MCF 10A (cell line): ENCODE measurements at regions not wholly inside any gene's neighbourhood (a gene's known extent, or its start where the extent isn't known, plus 50 kb on each side); places are given as distances from the start of the nearest gene placed in this dataset.
"Not testable (repeated sequence)": the region's sequence is repeated elsewhere in the genome, so short reads cannot be mapped to it uniquely, and the experiment has no call there.

Experiments used
- BruUV-seq: library from RNA; stranded (reverse); fragments of 400-500 nt; replicated peaks from 2 replicates; lab custom pipeline; 2021; lab: Mats Ljungman, UMichigan
- CTCF ChIA-PET: fragments of 300-600 bp; sonication (Branson Sonifier 250); formaldehyde crosslinking; extraction: SDS; loops from one replicate; lab custom pipeline; 2021; ENCODE audit warnings: antibody characterized with exemption, inconsistent platforms; lab: Yijun Ruan, JAX
- POLR2A ChIA-PET: fragments of 300-600, 350-650 bp; sonication (Branson Sonifier 250); formaldehyde crosslinking; extraction: SDS; loops from one replicate; lab custom pipeline; 2020; ENCODE audit warnings: antibody characterized with exemption, inconsistent platforms; lab: Yijun Ruan, JAX
- DNase-seq: peaks from one replicate; pipeline ENCODE4 v3.0.0-alpha.2; 2018; ENCODE audit not compliant: unreplicated experiment
- H3K27ac Mint-ChIP-seq: one replicate; pipeline ENCODE4 v1.8.0; 2022; ENCODE audit warnings: mild to moderate bottlenecking, low read depth, mixed read lengths; ENCODE audit not compliant: unreplicated experiment
- H3K27me3 Mint-ChIP-seq: one replicate; pipeline ENCODE4 v1.8.0; 2022; ENCODE audit warnings: mixed read lengths; ENCODE audit not compliant: insufficient read depth, unreplicated experiment
- H3K36me3 Mint-ChIP-seq: one replicate; pipeline ENCODE4 v1.8.0; 2022; ENCODE audit warnings: mild to moderate bottlenecking, moderate library complexity, mixed read lengths; ENCODE audit not compliant: insufficient read depth, unreplicated experiment
- H3K4me1 Mint-ChIP-seq: one replicate; pipeline ENCODE4 v1.8.0; 2022; ENCODE audit warnings: mixed read lengths; ENCODE audit not compliant: insufficient read depth, unreplicated experiment
- H3K4me3 Mint-ChIP-seq: one replicate; pipeline ENCODE4 v1.8.0; 2022; ENCODE audit warnings: mild to moderate bottlenecking, moderate library complexity, mixed read lengths; ENCODE audit not compliant: unreplicated experiment
- H3K9me3 Mint-ChIP-seq: one replicate; pipeline ENCODE4 v1.8.0; 2022; ENCODE audit warnings: mixed read lengths; ENCODE audit not compliant: unreplicated experiment
- CTCF ChIP-seq: fragments of 200-600 bp; IDR thresholded peaks from one replicate; pipeline ENCODE4 v1.8.0; 2022; ENCODE audit warnings: antibody characterized with exemption, mild to moderate bottlenecking; ENCODE audit not compliant: unreplicated experiment
- intact Hi-C: fragments of 100-400 bp; cut with micrococcal nuclease; formaldehyde crosslinking; loops from 2 replicates; pipeline ENCODE4 v1.14.1; 2022

DNA sequence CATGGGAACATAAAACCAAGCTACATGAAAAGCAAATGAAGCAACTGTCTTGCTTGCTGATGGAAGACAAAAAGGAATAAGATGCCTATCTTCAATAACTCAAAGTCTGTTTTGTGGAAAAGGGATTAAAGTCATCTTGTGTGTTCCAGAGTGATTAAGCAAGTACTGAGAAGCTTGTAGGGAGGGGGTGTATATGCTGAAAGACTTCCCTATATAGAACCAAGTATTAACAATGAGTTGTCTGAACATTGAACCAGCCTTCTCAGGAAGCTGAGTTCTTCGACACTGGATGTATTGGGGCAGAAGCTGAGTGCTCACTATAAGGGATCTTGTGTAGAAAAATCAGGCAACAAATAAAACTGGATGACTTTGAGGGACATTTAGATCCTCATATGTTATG is 451.8 kb downstream of the CD83 start:
- ChIA-PET POLR2A (no interaction called here), CTCF (interaction anchor here (0.6 kb wide), 3 partner anchors 10 to 325 kb away, joined by 3 read pairs; no protein-coding TSS in a partner anchor)
- H3K27ac Mint-ChIP-seq = no peak overlapping the region
- BruUV-seq = no TSS peak
- no peaks in the 10 kb centered on the region for H3K27me3 Mint-ChIP-seq
- intact Hi-C loops = no loop called here
- no peaks in the 10 kb centered on the region for H3K4me1 Mint-ChIP-seq
- DNase-seq = no peak
- H3K36me3 Mint-ChIP-seq = no peaks in the 10 kb centered on the region
- H3K9me3 Mint-ChIP-seq = no peaks in the 10 kb centered on the region
- H3K4me3 Mint-ChIP-seq = no peak overlapping the region
- TF ChIP-seq CTCF = no peak

DNA sequence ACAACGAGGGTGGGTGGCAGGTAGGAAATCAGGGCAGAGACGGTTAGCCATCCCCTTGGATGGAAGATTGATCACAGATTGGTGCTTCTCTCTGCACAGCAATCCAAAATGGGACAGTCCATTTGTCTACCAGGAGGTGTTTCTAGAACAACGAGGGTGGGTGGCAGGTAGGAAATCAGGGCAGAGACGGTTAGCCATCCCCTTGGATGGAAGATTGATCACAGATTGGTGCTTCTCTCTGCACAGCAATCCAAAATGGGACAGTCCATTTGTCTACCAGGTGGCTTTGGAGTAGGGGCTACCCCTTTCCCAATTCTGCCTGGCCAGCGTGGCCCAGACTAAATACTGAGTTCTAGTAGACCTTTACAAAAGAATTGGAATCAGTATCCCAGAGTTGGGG is 452.3 kb downstream of the CD83 start:
- POLR2A ChIA-PET = not testable (repeated sequence)

DNA sequence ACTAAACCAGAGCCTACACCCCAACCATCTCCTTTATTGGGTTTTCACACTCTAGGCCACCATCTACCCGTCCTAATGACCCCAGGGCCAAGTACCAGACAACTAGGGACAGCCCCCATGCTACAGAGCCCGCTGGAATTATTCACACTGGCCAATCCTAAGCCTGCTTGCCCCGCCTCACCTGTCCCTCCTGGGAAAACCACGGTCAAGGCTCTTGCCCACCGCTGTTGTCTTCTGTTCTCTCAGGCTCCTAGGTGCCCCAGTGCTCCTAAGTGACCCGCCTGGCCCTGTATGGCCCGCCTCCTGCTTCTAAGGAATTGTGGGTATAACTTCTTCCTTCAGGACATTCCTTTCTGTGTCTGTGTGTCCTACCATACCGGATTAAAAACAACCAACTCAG is 453.4 kb downstream of the CD83 start:
- H3K9me3 Mint-ChIP-seq = no peaks in the 10 kb centered on the region
- ChIA-PET POLR2A (no interaction called here), CTCF (no interaction called here)
- DNase-seq = no peak
- H3K4me3 Mint-ChIP-seq = no peak overlapping the region
- TF ChIP-seq CTCF = no peak
- no peaks in the 10 kb centered on the region for H3K36me3 Mint-ChIP-seq
- H3K27me3 Mint-ChIP-seq = no peaks in the 10 kb centered on the region
- H3K27ac Mint-ChIP-seq = no peak overlapping the region
- H3K4me1 Mint-ChIP-seq = no peaks in the 10 kb centered on the region
- no TSS peak for BruUV-seq
- intact Hi-C loops = no loop called here

More for the DNA sequence above, 452.3 kb downstream of the CD83 start:
- H3K4me1 Mint-ChIP-seq, BruUV-seq, H3K27ac Mint-ChIP-seq, H3K36me3 Mint-ChIP-seq, H3K4me3 Mint-ChIP-seq, DNase-seq, CTCF ChIA-PET, H3K9me3 Mint-ChIP-seq, H3K27me3 Mint-ChIP-seq, intact Hi-C loops: not testable (repeated sequence)

DNA sequence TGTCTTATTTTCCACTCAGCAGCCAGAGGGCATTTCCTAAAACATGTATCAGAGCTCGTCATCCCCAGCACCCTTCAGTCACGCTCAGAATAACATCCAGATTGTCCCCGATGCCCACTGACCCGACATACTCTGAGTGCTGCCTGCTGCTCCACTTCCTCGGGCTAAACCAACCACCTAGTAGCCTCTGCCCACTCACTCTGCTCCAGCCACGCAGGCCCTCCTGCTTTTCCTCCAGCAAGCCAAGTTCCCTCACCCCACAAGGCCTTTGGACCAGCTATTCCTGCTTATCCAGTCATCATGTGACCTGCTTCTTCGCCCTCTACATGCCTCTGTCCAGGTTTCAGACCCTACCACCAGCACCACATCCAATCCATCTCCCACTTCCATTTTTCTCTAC is 454.2 kb downstream of the CD83 start:
- no peak for DNase-seq
- intact Hi-C loops = no loop called here
- POLR2A ChIA-PET = no interaction called here
- no peak overlapping the region for H3K4me3 Mint-ChIP-seq
- BruUV-seq = no TSS peak
- CTCF ChIA-PET = no interaction called here
- no peak overlapping the region for H3K27ac Mint-ChIP-seq
- no peaks in the 10 kb centered on the region for H3K36me3 Mint-ChIP-seq
- H3K27me3 Mint-ChIP-seq = no peaks in the 10 kb centered on the region
- no peaks in the 10 kb centered on the region for H3K4me1 Mint-ChIP-seq
- no peak for TF ChIP-seq CTCF
- H3K9me3 Mint-ChIP-seq = no peaks in the 10 kb centered on the region

GRCh38 chr6:14573267-14573666 is 455.7 kb downstream of the CD83 start:
- CTCF ChIA-PET = interaction anchor here (0.5 kb wide), 1 partner anchor 230 kb away, joined by 3 read pairs; no protein-coding TSS in a partner anchor
- intact Hi-C loops = no loop called here
- H3K27me3 Mint-ChIP-seq = no peaks in the 10 kb centered on the region

More at GRCh38 chr6:14573267-14573666, 455.7 kb downstream of the CD83 start:
- POLR2A ChIA-PET = no interaction called here
- no peak for DNase-seq
- Mint-ChIP-seq H3K27ac (no peak overlapping the region), H3K9me3 (no peaks in the 10 kb centered on the region), H3K4me1 (no peaks in the 10 kb centered on the region), H3K36me3 (no peaks in the 10 kb centered on the region), H3K4me3 (no peak overlapping the region)
- no TSS peak for BruUV-seq
- TF ChIP-seq CTCF = no peak
